Lung (tissue), 11 donors: ENCODE measurements at regions not wholly inside any gene's neighbourhood (a gene's known extent, or its start where the extent isn't known, plus 50 kb on each side); places are given as distances from the start of the nearest gene placed in this dataset.

Experiments
- ATAC-seq: fragments of 200-7000 bp; cut with Tn5 transposase; one replicate; pipeline ENCODE4 v1.9.1; 2020; ENCODE audit warnings: moderate number of reproducible peaks; ENCODE audit not compliant: insufficient read depth, low FRiP score
- DNase-seq, 3 donors: peaks; one replicate each; pipeline ENCODE4 v3.0.0-alpha.2; 2013 to 2017
- H3K27ac ChIP-seq, 2 donors: one replicate each; pipeline ENCODE4 v1.5.1; 2013; ENCODE audit warnings: mild to moderate bottlenecking in 2 of 2, moderate library complexity in 2 of 2, control low read depth in 1 of 2, inconsistent platforms in 1 of 2, low read depth in 1 of 2, low read length in 1 of 2
- H3K27me3 ChIP-seq, 3 donors: one replicate each; pipeline ENCODE4 v1.5.1; 2013; ENCODE audit warnings: low read length in 2 of 3; ENCODE audit not compliant: control insufficient read depth in 3 of 3, insufficient read depth in 3 of 3
- H3K36me3 ChIP-seq, 4 donors: one replicate each; pipeline ENCODE4 v1.5.1; 2013; ENCODE audit warnings: low read length in 4 of 4, mild to moderate bottlenecking in 1 of 4, moderate library complexity in 1 of 4; ENCODE audit not compliant: control insufficient read depth in 4 of 4, insufficient read depth in 4 of 4
- H3K4me1 ChIP-seq, 5 donors: one replicate each; pipeline ENCODE4 v1.5.1; 2013; ENCODE audit warnings: low read length in 5 of 5, mild to moderate bottlenecking in 2 of 5, moderate library complexity in 1 of 5; ENCODE audit not compliant: control insufficient read depth in 5 of 5, insufficient read depth in 5 of 5
- H3K4me3 ChIP-seq: one replicate; pipeline ENCODE4 v1.5.1; 2013; ENCODE audit warnings: mild to moderate bottlenecking, control low read depth, moderate library complexity
- H3K9ac ChIP-seq, 2 donors: one replicate each; pipeline ENCODE4 v1.5.1; 2013; ENCODE audit warnings: low read length in 2 of 2, control low read depth in 1 of 2; ENCODE audit not compliant: insufficient read depth in 1 of 2
- H3K9me3 ChIP-seq, 4 donors: one replicate each; pipeline ENCODE4 v1.5.1; 2013; ENCODE audit warnings: low read length in 3 of 4, mild to moderate bottlenecking in 1 of 4, moderate library complexity in 1 of 4; ENCODE audit not compliant: control insufficient read depth in 4 of 4, insufficient read depth in 3 of 4
- WGBS, 2 donors: extraction: QIAGEN DNeasy Blood & Tissue Kit; methylation state at CpG; one replicate each; pipeline ENCODE4 v1.1.7; 2013; 5-methylcytosine and 5-hydroxymethylcytosine counted together
- TF ChIP-seq, protein P1 (sequence below): IDR thresholded peaks from 2 replicates; pipeline ENCODE4 v1.5.1; 2012; ENCODE audit warnings: mild to moderate bottlenecking; ENCODE audit errors: control extremely low read depth, extremely low read depth
- donor health status: control.
- donor health status: control.
- donor health status: Bipolar disorder and iron deficiency.
- donor health status: healthy.
- donor health status: DM: yes; HTN: yes; CAD: no.

DNA sequence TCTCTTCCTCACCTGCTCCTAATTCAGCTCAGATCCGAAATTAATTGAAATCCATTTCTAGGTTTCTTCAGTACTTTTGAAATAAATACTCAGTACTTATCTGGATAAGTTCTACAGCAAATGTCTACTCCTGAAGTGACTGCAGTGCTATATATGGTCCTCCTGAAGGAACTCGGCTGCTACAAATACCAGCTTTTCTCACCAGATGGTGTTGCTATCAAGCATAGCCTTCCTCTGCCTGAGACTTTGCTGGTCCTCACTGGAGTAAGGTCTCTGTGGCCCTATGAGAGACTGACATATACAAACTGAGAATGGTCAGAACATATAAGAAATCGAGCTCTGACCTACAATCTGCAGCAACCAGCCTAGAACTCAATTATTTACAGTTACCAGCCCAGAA is 161.6 kb downstream of the NDFIP2 start:
- no peak overlapping the region for H3K9ac ChIP-seq
- WGBS, 2 donors = 81 to 88% methylated on average over 3 of the region's 3 CpGs
- H3K36me3 ChIP-seq = no peaks in the 10 kb centered on the region
- H3K27me3 ChIP-seq = no peaks in the 10 kb centered on the region
- H3K4me1 ChIP-seq = peaks cover 0 to 3% (median 0%) of the 10 kb centered on the region in 5 donors
- TF ChIP-seq, protein P1, sequence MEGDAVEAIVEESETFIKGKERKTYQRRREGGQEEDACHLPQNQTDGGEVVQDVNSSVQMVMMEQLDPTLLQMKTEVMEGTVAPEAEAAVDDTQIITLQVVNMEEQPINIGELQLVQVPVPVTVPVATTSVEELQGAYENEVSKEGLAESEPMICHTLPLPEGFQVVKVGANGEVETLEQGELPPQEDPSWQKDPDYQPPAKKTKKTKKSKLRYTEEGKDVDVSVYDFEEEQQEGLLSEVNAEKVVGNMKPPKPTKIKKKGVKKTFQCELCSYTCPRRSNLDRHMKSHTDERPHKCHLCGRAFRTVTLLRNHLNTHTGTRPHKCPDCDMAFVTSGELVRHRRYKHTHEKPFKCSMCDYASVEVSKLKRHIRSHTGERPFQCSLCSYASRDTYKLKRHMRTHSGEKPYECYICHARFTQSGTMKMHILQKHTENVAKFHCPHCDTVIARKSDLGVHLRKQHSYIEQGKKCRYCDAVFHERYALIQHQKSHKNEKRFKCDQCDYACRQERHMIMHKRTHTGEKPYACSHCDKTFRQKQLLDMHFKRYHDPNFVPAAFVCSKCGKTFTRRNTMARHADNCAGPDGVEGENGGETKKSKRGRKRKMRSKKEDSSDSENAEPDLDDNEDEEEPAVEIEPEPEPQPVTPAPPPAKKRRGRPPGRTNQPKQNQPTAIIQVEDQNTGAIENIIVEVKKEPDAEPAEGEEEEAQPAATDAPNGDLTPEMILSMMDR = no peak
- no peak overlapping the region for H3K4me3 ChIP-seq
- H3K27ac ChIP-seq = no peak overlapping the region
- H3K9me3 ChIP-seq = no peaks in the 10 kb centered on the region
- ATAC-seq (no peak), DNase-seq (peak in 1 of 3 donors; percentile 9)

DNA sequence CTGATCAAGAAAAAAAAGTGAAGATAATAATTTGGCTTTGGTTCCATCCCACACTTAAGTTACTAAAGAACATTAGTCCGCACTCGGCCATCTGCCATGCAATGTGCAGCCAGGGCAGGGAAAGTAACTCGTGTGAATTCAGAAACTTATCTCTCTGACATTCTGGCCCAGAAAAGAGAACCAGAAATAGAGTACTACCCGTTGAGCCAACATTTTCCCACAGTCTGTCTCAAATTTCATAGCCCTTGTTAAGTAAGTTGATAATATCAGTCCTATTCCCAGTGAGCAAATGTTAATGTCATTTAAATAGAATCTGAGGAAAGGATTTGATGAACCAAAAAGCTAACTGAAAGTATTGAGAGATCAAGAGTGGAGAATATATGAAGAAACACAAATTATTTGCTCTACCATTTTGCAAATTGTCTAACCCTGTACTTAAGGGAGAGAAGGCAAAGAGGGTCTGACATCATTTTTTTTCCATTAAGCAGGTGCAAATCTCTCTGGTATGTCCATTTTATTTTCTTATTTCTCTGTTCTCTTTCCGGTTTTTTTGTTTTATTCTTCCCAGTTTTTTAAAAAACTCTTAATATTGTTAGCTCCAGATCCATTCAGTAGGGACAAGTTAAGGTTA is 156.3 kb downstream of the NDFIP2 start:
- Histone ChIP-seq H3K36me3 (no peaks in the 10 kb centered on the region), H3K9me3 (no peaks in the 10 kb centered on the region), H3K9ac (no peak overlapping the region), H3K27me3 (no peaks in the 10 kb centered on the region), H3K27ac (peak overlapping the region in 1 of 2 donors; percentile 10), H3K4me1 (peaks cover 0 to 7% (median 0%) of the 10 kb centered on the region in 5 donors), H3K4me3 (no peak overlapping the region)
- no peak for ATAC-seq
- DNase-seq = peak; percentile 35 to 81 (median 69)
- TF ChIP-seq, protein P1 = no peak
- WGBS, 2 donors = 51 to 68% methylated on average over 5 of the region's 5 CpGs

DNA sequence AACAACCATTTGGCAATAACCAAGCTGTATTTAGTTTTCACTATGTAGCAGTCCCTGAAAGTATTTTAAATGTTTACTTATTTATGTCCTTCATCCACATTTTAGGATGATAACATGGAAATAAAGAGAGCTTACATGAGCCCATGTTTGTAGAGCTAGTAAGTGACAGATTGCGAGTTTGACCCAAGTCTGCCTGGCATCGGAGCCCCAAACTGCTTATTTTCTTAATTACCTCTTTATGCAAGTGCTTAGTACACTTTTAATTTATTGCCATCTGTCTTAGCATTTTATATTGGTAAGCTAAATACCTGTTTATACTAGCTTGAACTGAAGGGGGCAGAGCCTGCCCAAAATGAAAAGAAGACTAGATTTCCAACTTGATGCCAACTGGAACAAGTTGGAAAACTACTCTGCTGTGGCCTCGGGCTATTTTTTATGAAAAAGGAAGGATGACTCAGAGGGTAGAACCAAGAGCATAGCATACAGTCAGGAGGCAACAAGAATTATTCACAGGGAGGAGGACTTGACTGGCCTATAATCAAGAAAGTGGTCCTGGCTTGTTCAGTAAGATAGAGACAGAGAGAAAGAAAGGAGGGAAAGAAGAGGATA is 150.2 kb downstream of the NDFIP2 start:
- DNase-seq = peak in 2 of 3 donors; percentile 20 to 26
- Histone ChIP-seq H3K9me3 (no peaks in the 10 kb centered on the region), H3K4me3 (no peak overlapping the region), H3K36me3 (no peaks in the 10 kb centered on the region), H3K27me3 (no peaks in the 10 kb centered on the region), H3K4me1 (peaks cover 0 to 10% (median 0%) of the 10 kb centered on the region in 5 donors), H3K27ac (no peak overlapping the region), H3K9ac (no peak overlapping the region)
- TF ChIP-seq, protein P1 = no peak
- WGBS, 2 donors = 60 to 76% methylated on average over 3 of the region's 3 CpGs
- no peak for ATAC-seq
